ENCODE measurements at regions not wholly inside any gene's neighbourhood (a gene's known extent, or its start where the extent isn't known, plus 50 kb on each side); places are given as distances from the start of the nearest gene placed in this dataset.

DNA sequence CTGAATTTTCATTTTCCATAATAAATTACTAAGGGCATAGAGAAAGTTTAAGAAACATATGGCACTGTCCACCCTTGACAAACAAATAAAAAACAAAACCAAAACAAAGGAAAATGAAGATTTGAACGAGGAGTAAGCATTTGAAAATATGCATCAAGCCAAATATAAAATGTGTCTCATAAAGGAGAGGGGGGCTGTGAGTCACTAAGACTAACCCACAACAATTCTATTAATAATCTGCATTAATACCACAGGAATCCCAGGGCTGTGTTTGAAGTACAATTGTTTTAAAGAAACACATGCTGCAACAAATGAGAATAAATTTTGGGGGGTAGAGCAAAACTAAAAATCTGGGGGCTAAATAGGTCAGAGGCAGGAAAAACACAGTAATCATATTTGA is 53.8 kb upstream of the STK17B start:
- TF ChIP-seq, protein P1, sequence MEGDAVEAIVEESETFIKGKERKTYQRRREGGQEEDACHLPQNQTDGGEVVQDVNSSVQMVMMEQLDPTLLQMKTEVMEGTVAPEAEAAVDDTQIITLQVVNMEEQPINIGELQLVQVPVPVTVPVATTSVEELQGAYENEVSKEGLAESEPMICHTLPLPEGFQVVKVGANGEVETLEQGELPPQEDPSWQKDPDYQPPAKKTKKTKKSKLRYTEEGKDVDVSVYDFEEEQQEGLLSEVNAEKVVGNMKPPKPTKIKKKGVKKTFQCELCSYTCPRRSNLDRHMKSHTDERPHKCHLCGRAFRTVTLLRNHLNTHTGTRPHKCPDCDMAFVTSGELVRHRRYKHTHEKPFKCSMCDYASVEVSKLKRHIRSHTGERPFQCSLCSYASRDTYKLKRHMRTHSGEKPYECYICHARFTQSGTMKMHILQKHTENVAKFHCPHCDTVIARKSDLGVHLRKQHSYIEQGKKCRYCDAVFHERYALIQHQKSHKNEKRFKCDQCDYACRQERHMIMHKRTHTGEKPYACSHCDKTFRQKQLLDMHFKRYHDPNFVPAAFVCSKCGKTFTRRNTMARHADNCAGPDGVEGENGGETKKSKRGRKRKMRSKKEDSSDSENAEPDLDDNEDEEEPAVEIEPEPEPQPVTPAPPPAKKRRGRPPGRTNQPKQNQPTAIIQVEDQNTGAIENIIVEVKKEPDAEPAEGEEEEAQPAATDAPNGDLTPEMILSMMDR (IDR thresholded peaks at IDR 0.05), result no peak
- no peak for TF ChIP-seq EZH2phosphoT487 (IDR thresholded peaks at IDR 0.05)
